MCF 10A (cell line): ENCODE measurements at regions not wholly inside any gene's neighbourhood (a gene's known extent, or its start where the extent isn't known, plus 50 kb on each side); places are given as distances from the start of the nearest gene placed in this dataset.

ENCODE experiments used
- BruUV-seq: library from RNA; stranded (reverse); fragments of 400-500 nt; replicated peaks from 2 replicates; lab custom pipeline; 2021; lab: Mats Ljungman, UMichigan
- CTCF ChIA-PET: fragments of 300-600 bp; sonication (Branson Sonifier 250); formaldehyde crosslinking; extraction: SDS; loops from one replicate; lab custom pipeline; 2021; ENCODE audit warnings: antibody characterized with exemption, inconsistent platforms; lab: Yijun Ruan, JAX
- POLR2A ChIA-PET: fragments of 300-600, 350-650 bp; sonication (Branson Sonifier 250); formaldehyde crosslinking; extraction: SDS; loops from one replicate; lab custom pipeline; 2020; ENCODE audit warnings: antibody characterized with exemption, inconsistent platforms; lab: Yijun Ruan, JAX
- DNase-seq: peaks from one replicate; pipeline ENCODE4 v3.0.0-alpha.2; 2018; ENCODE audit not compliant: unreplicated experiment
- H3K27ac Mint-ChIP-seq: one replicate; pipeline ENCODE4 v1.8.0; 2022; ENCODE audit warnings: mild to moderate bottlenecking, low read depth, mixed read lengths; ENCODE audit not compliant: unreplicated experiment
- H3K27me3 Mint-ChIP-seq: one replicate; pipeline ENCODE4 v1.8.0; 2022; ENCODE audit warnings: mixed read lengths; ENCODE audit not compliant: insufficient read depth, unreplicated experiment
- H3K36me3 Mint-ChIP-seq: one replicate; pipeline ENCODE4 v1.8.0; 2022; ENCODE audit warnings: mild to moderate bottlenecking, moderate library complexity, mixed read lengths; ENCODE audit not compliant: insufficient read depth, unreplicated experiment
- H3K4me1 Mint-ChIP-seq: one replicate; pipeline ENCODE4 v1.8.0; 2022; ENCODE audit warnings: mixed read lengths; ENCODE audit not compliant: insufficient read depth, unreplicated experiment
- H3K4me3 Mint-ChIP-seq: one replicate; pipeline ENCODE4 v1.8.0; 2022; ENCODE audit warnings: mild to moderate bottlenecking, moderate library complexity, mixed read lengths; ENCODE audit not compliant: unreplicated experiment
- H3K9me3 Mint-ChIP-seq: one replicate; pipeline ENCODE4 v1.8.0; 2022; ENCODE audit warnings: mixed read lengths; ENCODE audit not compliant: unreplicated experiment
- CTCF ChIP-seq: fragments of 200-600 bp; IDR thresholded peaks from one replicate; pipeline ENCODE4 v1.8.0; 2022; ENCODE audit warnings: antibody characterized with exemption, mild to moderate bottlenecking; ENCODE audit not compliant: unreplicated experiment
- intact Hi-C: fragments of 100-400 bp; cut with micrococcal nuclease; formaldehyde crosslinking; loops from 2 replicates; pipeline ENCODE4 v1.14.1; 2022

GRCh38 chr3:158974904-158975303 is 173.1 kb downstream of the MFSD1 start:
- H3K27ac Mint-ChIP-seq, result no peak overlapping the region
- no peaks in the 10 kb centered on the region for H3K4me1 Mint-ChIP-seq
- H3K4me3 Mint-ChIP-seq, result no peak overlapping the region
- no peaks in the 10 kb centered on the region for H3K36me3 Mint-ChIP-seq
- no TSS peak for BruUV-seq
- TF ChIP-seq CTCF, result no peak
- peaks cover 18% of the 10 kb centered on the region for H3K27me3 Mint-ChIP-seq
- intact Hi-C loops, result no loop called here
- ChIA-PET CTCF (no interaction called here), POLR2A (no interaction called here)
- H3K9me3 Mint-ChIP-seq, result no peaks in the 10 kb centered on the region
- DNase-seq, result no peak

GRCh38 chr3:158976966-158977365 is 175.1 kb downstream of the MFSD1 start:
- no peak overlapping the region for H3K4me3 Mint-ChIP-seq
- H3K4me1 Mint-ChIP-seq, result no peaks in the 10 kb centered on the region
- peaks cover 18% of the 10 kb centered on the region for H3K27me3 Mint-ChIP-seq
- H3K27ac Mint-ChIP-seq, result no peak overlapping the region
- no peaks in the 10 kb centered on the region for H3K36me3 Mint-ChIP-seq
- intact Hi-C loops, result no loop called here
- ChIA-PET CTCF (no interaction called here), POLR2A (no interaction called here)
- BruUV-seq, result no TSS peak
- no peak for DNase-seq
- no peak for TF ChIP-seq CTCF
- no peaks in the 10 kb centered on the region for H3K9me3 Mint-ChIP-seq

GRCh38 chr3:158977497-158977896 is 175.6 kb downstream of the MFSD1 start:
- CTCF ChIA-PET, result no interaction called here
- POLR2A ChIA-PET, result no interaction called here
- Mint-ChIP-seq H3K4me3 (no peak overlapping the region), H3K27me3 (peaks cover 18% of the 10 kb centered on the region), H3K27ac (no peak overlapping the region), H3K9me3 (no peaks in the 10 kb centered on the region), H3K36me3 (no peaks in the 10 kb centered on the region), H3K4me1 (no peaks in the 10 kb centered on the region)
- BruUV-seq, result no TSS peak
- no peak for TF ChIP-seq CTCF
- intact Hi-C loops, result no loop called here
- no peak for DNase-seq

GRCh38 chr3:158983216-158984099 is 181.6 kb downstream of the MFSD1 start:
- TF ChIP-seq CTCF, result no peak
- H3K9me3 Mint-ChIP-seq, result no peaks in the 10 kb centered on the region
- H3K36me3 Mint-ChIP-seq, result no peaks in the 10 kb centered on the region
- no peak overlapping the region for H3K4me3 Mint-ChIP-seq
- intact Hi-C loops, result no loop called here
- no peak overlapping the region for H3K27ac Mint-ChIP-seq
- DNase-seq, result no peak
- peaks cover 2% of the 10 kb centered on the region for H3K27me3 Mint-ChIP-seq
- POLR2A ChIA-PET, result no interaction called here
- H3K4me1 Mint-ChIP-seq, result no peaks in the 10 kb centered on the region
- CTCF ChIA-PET, result interaction anchor here (0.6 kb wide), 1 partner anchor 29 kb away, joined by 4 read pairs; no protein-coding TSS in a partner anchor
- no TSS peak for BruUV-seq
